GM13976 (cell line): ENCODE measurements at regions not wholly inside any gene's neighbourhood (a gene's known extent, or its start where the extent isn't known, plus 50 kb on each side); places are given as distances from the start of the nearest gene placed in this dataset.

Source experiments
- DNase-seq: peaks from one replicate; pipeline ENCODE4 v3.0.0; 2012; ENCODE audit warnings: low spot score
- in situ Hi-C: fragments of 300-500 bp; cut with MboI; formaldehyde crosslinking; loops from one replicate; pipeline ENCODE4 v1.12.0; 2022; ENCODE audit warnings: low sequenced_read_pairs, mixed read lengths, inconsistent platforms; ENCODE audit not compliant: unreplicated experiment
- TF ChIP-seq, protein P1 (sequence below): IDR thresholded peaks from 2 replicates; pipeline ENCODE4 v1.5.1; 2012; ENCODE audit warnings: borderline replicate concordance, mild to moderate bottlenecking; ENCODE audit not compliant: insufficient read depth; ENCODE audit errors: extremely low read depth, missing control alignments, control extremely low read depth

DNA sequence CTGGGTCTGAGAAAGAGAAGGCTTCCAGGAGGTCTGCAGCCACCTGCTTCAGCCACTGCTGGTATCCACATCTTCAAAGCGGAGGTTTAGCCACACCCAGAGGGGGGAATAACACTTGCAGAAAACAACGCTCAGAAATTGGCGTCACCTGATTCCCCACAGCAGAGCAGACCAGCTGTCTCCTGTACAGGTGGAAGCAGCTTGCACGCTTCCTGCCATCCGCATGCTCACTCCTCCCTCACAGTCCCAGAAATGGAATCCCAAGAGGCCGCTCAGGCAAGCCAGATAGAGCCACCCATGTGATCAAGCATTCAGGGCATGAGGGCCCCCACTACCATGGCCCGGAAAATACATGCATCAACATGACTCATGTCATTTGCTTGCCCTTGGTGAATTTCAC lies 112.2 kb upstream of the DIO3 start:
- TF ChIP-seq, protein P1, sequence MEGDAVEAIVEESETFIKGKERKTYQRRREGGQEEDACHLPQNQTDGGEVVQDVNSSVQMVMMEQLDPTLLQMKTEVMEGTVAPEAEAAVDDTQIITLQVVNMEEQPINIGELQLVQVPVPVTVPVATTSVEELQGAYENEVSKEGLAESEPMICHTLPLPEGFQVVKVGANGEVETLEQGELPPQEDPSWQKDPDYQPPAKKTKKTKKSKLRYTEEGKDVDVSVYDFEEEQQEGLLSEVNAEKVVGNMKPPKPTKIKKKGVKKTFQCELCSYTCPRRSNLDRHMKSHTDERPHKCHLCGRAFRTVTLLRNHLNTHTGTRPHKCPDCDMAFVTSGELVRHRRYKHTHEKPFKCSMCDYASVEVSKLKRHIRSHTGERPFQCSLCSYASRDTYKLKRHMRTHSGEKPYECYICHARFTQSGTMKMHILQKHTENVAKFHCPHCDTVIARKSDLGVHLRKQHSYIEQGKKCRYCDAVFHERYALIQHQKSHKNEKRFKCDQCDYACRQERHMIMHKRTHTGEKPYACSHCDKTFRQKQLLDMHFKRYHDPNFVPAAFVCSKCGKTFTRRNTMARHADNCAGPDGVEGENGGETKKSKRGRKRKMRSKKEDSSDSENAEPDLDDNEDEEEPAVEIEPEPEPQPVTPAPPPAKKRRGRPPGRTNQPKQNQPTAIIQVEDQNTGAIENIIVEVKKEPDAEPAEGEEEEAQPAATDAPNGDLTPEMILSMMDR = no peak
- in situ Hi-C loops = no loop called here
- DNase-seq = no peak

DNA sequence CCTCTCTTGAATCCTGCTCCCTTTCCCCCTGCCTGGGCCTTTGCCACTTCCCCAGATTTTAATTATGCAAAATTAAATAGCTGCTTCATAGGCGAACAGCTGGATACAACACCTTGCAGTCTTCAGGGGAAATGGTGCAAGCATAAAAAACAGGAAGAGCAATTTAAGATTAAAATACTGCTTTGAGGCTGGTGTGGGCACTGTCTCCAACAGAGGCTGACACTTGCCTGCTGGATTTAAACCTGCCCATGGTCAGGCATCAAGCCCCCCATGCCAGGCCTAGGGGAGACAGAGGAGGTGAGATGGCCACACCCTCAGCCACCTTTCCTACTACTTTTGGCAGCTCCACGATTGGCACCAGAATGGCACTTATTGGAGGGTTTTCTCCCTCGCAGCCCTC lies 110.1 kb upstream of the DIO3 start:
- TF ChIP-seq, protein P1 = no peak
- no peak for DNase-seq
- in situ Hi-C loops = no loop called here

DNA sequence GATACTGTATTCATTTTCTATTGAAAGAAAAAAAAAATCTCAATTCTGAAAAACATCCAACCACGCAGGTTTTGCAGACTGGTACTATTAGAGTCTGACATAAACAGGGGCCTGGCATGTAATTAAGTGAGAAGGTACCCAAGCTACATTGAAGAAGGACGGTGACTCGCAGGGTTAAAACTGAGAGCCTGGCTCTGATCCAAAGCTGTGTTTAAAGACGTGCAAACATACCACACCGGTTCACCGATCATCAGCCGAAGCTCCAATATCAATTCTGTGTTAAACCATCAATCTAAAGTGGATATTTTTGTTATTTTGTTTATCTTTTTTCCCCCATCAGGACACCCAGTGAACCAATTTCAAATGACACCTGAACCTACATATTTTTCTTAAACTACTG lies 108.1 kb upstream of the DIO3 start:
- no peak for DNase-seq
- TF ChIP-seq, protein P1 = no peak
- in situ Hi-C loops = no loop called here

DNA sequence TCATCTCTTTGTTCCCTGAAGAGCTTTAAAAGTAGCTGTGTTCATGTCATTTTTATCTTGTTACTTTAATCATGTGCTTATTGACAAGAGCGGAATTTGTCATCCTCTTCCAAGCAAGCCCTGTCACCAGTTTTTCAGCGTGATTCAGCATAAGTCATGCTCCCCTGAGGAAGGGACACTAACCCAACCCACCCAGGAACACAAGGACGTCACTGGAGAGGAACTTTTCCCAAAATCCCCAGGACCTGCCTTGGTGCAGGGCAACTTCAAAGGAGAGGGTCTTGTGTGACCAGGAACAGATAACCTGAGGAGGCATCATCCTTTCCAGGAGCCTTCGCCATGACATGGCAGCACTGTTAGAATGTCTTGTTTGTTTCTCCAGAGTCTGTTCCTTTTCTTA lies 107.1 kb upstream of the DIO3 start:
- TF ChIP-seq, protein P1 = no peak
- DNase-seq = no peak
- in situ Hi-C loops = no loop called here

DNA sequence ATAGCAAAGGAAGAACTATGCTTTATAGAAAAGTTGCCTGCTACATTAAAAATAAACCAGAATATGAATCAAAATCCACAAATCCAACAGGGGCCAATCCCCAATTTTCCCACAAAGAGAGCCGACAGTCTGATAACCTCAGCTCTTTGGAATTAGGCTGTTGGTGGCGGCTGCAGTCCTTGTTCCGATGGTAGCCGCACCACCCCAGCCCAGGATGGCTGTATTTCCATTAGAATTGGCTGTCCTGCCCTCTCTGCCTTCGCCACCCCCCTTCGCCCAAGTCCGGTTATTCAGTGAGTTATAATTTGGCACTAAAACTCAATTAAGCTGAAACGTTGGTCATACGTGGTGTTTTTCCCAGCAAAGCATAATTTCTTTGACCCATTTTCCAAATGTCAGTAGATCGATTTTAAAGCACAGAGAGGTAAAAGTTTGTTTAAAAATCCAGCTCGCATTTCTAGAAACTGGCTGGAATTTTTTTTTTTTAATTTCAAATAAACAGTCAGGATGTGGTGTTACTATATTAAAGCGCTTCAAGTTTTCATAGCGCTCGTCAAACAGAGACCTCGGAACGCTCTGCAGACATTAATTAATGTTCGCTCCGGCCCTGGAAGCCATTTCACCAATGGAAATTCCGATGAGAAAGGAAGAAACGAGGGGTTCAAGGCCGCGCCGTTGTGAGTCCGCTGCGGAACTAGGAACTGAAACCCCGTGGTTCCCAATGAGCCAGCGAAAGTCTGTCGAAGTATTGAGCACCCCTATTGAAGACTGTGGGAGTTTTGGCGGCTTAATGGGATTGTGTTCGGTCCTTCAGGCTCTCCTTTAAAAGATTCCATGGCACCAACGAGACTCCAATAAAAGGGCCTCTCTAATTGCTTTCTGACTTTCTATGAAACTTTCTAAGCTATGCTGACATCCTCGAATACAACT lies 104.8 kb upstream of the DIO3 start:
- DNase-seq = no peak
- TF ChIP-seq, protein P1 = no peak
- in situ Hi-C loops = no loop called here

DNA sequence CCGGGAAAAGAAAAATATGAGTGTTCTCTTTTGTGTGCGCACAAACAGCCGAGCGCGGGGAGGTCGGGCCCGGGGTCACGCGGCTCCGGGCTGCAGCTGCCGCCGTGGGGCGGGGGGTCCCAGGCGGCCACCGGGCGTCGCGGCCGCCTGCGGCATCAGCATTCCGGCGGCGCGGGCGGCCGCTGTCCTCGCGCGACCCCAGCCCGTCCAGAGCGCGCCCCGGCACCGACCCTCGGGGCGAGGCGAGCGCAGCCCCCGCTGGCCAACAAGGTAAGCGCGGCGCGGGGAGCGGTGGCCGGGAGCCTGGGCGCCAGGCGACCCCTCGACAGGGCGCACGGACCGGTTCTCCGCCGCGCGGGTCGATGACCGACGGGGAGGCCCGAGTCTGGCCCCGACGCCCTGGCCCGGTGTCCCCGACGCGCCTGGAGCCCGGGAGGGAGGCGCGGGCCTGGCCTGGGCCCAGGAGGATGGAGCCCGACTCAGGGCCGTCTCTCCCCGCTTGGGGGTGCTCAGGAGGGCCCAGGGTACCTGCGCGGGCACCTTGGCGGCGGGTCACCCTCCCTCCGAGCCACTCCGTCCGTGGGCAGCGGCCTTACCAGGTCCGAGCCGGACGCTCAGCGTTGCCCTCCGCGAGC lies 103.9 kb upstream of the DIO3 start:
- TF ChIP-seq, protein P1 = no peak
- in situ Hi-C loops = no loop called here

More for the DNA sequence above, 103.9 kb upstream of the DIO3 start:
- DNase-seq = no peak
